ENCODE measurements at regions not wholly inside any gene's neighbourhood (a gene's known extent, or its start where the extent isn't known, plus 50 kb on each side); places are given as distances from the start of the nearest gene placed in this dataset.

GRCh38 chr15:79492065-79492464 is 59.9 kb downstream of the MINAR1 start:
- no peak for TF ChIP-seq CTCF (IDR thresholded peaks at IDR 0.05)
- TF ChIP-seq POLR2A (IDR thresholded peaks at IDR 0.05), result no peak

All from uterus (tissue), 2 donors.